NCI-H2227 treated with DMSO at 0.1 percent for 48 hours (cell line): ENCODE measurements at regions not wholly inside any gene's neighbourhood (a gene's known extent, or its start where the extent isn't known, plus 50 kb on each side); places are given as distances from the start of the nearest gene placed in this dataset.

Experiments used
- DNase-seq: peaks from one replicate; lab custom pipeline; 2025; lab: John Stamatoyannopoulos, UW

DNA sequence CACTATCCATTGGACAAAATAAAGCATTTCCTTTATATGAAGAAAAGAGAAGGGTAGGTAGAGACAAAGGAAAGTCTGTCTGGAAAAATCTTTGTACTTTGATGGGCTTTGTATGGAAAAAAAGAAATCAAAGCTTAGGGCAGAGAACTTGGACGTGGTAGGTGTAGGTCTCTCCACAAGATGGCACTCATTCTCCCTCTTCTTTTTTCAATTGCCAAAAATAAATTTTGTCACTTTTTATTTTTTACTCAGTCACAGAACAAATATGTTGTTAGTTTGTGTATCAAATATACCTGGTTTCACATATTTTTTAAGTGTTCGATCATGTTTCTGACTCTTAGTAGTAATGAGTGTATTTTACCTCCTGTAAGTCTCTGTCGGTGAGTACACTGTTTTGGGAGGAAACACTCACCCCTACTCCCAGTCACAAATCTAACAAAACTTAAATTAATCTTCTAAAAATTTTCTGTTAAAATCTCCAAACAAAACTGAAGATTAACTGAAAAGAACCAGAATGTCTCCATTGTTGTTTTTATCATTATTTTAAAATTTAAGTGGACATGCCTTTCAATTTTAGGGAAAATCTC is 415.8 kb upstream of the GOLIM4 start:
- peak; percentile 27 for DNase-seq

DNA sequence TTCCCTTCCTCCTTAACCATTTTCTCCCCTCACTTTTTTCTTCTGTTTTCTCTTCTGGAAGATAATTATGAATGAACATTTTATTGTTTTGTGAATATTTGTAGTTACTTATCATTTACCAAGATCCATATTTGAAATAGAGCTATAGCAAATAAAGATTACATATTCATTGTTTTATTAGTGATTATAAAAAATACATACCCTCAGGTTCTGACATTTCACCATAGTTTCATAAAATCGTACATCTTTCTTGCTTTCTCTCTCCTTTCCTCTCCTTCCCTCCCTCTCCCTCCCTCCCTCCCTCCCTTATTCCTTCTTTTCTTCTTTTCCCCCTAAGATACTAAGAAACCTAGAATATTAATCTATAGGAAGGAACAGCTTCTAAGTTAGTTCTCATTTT is 410.9 kb upstream of the GOLIM4 start:
- no peak for DNase-seq

- DNase-seq: no peak
Observed at GRCh38 chr3:168501570-168501969, 405.8 kb upstream of the GOLIM4 start.

DNA sequence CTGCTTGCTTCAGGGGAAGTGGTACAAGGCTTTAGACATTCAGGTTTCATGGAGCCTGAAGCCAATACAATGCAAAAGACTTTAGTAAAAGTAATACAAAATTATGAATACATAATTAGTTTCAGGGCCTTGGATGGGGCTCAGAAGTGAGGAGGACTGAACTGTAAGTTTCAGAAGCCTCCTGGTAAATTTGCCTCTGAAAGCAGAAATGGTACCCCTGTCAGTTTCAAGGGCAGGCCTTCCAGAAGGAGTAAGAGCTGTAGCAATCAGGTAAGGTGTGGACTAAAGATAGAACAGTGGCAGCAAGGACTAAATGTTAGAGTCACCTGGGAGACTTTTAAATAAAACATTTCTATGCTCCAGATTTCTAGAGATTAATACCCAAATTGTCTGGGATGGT is 402.5 kb upstream of the GOLIM4 start:
- no peak for DNase-seq

GRCh38 chr3:168497741-168498140 is 402.0 kb upstream of the GOLIM4 start:
- DNase-seq: peak; percentile 61

DNA sequence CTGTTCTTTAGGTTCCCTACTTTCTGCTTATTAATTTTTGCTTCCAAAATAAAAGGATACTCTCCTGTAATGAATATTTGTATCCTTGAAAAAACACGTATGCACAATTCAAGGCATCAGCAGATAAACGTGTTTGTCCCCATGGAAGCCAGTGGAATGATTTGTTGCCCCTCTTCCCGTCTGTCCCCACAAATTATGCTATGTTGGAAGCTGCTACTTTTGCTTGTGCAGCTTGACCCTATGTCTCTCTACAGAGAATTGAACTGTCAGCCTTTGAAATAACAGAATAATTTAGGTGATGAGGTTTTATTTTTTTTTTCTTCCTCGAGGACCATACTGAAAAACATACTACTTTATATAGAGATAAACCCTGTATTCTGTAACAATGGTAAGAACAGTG is 401.5 kb upstream of the GOLIM4 start:
- DNase-seq: peak; percentile 89

DNA sequence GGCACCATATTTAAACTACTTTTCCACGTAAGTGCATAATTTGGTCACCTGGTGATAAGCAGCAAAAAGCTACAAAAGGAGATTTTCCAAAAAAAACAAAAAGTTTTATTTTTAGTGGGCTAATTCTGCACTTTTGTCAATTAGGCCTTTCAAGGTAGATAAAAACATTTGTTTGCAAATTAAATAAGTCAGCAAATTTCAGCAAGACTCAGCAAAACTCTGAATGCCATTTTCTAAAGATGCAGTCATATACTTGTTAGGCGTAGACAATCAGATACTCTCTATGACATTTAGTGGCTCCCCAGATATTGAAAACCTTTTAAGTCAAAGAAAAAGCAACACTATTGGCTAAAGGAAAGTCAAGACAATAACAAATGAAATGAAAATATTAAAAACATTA is 400.2 kb upstream of the GOLIM4 start:
- DNase-seq: no peak

- no peak for DNase-seq
Observed at GRCh38 chr3:168495270-168495669, 399.5 kb upstream of the GOLIM4 start.

DNA sequence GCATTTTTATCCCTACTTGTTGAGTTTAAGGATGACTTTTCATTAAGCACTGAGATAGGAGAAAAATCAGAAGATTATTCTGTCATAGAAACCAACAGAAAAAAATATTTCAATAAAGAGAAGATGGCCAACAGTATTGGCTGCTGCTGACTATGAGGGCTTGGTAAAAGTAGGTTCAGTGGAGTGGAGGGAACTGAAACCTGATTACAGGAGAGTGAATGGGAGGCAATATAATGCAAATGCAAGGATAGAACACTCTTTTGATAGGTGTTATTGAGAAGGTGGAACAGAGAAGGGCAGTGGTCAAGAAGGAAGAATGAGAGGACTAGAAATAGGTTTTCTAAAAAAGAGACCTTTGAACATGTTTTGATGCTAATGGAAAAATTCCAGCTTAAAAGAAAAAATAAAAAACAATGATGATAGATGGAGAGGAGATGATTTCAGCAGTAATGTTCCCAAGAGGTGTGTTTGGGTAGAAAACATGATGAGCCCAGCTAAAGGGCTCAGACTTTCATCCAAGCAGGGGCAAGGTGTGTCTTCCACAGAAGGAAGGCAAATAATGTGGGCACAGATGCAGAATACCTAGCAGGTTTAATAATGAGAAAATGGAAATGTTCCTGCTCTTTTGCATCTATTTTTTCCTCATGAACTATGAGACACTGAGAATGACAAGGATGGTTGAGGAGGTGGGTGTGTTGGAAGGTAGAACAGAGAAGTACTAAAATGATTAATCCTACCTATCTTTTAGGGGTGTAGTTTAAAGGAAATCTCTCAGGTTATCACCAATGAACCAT is 397.9 kb upstream of the GOLIM4 start:
- DNase-seq: no peak

GRCh38 chr3:168490981-168491380 is 395.3 kb upstream of the GOLIM4 start:
- no peak for DNase-seq

DNA sequence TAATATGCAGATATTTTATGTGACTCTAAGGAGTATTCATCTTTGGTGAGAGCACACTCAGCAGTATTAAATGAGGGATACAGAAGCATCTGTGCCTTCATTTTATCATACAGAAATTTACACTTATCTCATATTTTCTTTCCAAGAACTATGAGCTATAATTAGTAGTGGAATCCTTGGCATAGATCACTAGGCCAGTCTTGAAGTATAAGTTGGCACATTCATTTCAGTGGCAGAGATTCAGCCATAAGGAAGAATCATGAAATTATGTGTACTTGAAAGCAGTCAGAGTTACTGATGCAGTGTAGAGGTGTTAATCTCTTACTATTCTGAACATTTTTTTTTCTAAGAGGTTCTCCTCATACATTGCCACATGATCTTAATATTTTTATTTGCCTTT is 393.6 kb upstream of the GOLIM4 start:
- DNase-seq: no peak

DNA sequence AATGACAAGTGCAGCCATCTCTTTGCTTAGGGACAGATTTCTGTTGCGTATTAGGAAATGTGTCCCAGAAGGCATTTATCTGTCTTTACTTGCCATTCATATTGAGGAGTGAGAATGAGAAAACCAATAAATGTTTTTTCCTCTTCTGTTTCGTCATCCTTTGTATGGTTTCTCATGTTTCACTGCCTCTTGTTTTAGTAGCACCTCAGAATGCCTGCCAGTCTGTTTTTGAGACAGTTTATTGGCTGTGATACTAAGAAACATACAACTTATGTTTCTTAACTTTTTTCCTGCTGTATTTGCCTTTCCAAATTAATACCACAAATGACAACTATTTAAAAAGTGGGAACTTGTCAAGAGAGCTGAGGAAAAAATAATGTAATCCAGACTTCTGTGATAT is 390.2 kb upstream of the GOLIM4 start:
- DNase-seq: no peak

- peak; percentile 96 for DNase-seq
Observed at GRCh38 chr3:168476360-168476980, 380.7 kb upstream of the GOLIM4 start.

- peak; percentile 62 for DNase-seq
Observed at GRCh38 chr3:168475704-168476103, 380.0 kb upstream of the GOLIM4 start.

DNA sequence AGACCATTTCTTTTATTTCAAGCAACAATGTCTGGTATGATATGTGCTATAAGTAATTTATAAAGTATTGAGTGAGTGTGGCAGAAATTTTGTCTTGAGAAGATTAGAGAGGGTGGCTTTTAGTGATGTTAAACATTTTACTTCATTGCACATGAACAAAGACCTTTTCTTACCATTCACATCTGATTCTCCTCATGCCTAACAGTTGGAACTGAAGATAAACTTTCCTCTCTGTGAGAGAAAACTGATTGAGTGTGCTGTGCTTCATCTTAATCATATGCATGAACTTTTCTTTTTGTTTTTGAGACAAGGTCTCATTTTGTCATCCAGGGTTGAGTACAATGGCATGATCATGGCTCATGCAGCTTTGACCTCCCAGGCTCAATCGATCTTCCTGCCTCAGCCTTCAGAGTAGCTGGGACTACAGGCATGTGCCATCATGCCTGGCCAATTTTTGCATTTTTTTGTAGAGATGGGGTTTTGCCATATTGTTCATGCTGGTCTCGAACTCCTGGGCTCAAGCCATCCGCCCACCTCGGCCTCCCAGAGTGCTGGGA is 377.7 kb upstream of the GOLIM4 start:
- DNase-seq: no peak

- no peak for DNase-seq
Observed at GRCh38 chr3:168472783-168473182, 377.1 kb upstream of the GOLIM4 start.

DNA sequence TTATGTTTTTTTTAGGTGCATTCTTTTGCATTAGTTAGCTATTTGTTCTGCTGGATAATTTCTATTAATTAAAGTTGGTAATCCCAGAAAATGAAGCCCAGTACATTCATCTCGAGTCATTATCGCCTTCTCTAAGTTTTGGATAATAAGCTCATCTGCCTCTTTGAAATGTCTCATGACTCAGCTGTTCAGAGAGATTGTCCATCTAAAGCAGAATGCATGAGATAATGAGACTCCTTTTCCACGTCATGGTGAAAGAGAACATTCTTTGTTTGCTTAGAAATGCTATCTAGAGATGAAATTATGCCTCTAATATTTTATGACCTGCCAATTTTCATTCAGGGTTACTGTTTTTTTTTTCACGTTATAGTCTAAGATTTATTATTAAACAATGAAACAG is 374.7 kb upstream of the GOLIM4 start:
- no peak for DNase-seq

DNA sequence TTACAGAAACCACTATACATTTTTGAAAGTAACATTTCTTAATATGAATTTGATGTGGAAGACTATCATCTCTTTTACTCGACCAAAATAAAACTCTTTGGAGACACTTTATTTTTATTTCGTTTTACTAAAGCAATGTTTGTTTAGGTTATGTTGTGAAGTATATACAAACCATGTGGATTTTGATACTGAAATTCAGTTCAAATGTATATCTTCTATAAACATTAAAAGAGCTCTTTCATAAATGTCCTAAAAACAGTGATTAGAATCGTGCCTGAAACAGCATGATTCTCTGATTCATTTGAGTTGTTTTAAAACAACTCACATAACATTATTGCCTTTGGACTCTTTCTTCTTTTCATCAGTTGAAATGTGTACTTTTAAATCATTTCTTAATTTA is 373.7 kb upstream of the GOLIM4 start:
- no peak for DNase-seq

GRCh38 chr3:168467115-168467714 is 371.5 kb upstream of the GOLIM4 start:
- DNase-seq: peak; percentile 28

GRCh38 chr3:168461793-168462192 is 366.1 kb upstream of the GOLIM4 start:
- DNase-seq: no peak

- DNase-seq: no peak
Observed at GRCh38 chr3:168459226-168459784, 363.6 kb upstream of the GOLIM4 start.

GRCh38 chr3:168457954-168458539 is 362.3 kb upstream of the GOLIM4 start:
- no peak for DNase-seq
